ENCODE measurements at regions not wholly inside any gene's neighbourhood (a gene's known extent, or its start where the extent isn't known, plus 50 kb on each side); places are given as distances from the start of the nearest gene placed in this dataset.

DNA sequence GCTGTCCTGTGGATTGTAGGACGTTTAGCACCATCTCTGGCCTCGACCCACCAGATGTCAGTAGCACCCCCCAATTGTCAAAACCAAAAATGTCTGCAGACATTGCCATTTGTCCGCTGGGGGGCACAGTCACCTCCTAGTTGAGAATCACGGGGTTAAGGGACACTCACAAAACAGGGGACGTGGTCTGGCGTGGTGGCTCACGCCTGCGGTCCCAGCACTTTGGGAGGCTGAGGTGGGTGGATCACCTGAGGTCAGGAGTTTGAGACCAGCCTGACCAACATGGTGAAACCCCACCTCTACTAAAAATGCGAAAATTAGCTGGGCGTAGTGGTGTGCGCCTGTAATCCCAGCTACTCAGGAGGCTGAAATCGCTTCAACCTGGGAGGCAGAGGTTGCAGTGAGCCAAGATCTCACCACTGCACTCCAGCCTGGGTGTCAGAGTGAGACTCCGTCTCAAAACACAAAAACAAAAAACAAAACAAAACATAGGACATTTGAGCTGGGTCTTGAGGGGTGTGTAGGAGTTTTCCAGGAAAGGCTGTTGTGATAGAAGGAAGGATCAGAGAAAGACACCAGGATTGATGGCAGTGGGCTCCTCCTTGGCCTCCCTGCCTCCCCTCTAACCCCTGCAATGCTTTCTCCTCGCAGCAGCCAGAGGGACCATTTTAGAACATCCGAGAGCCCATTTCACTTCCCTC is 171.8 kb upstream of the GSE1 start:
- TF ChIP-seq POLR2AphosphoS5 (IDR thresholded peaks at IDR 0.05; ENCODE audit: borderline replicate concordance, low read depth, low read length) (no peak), EZH2 (IDR thresholded peaks at IDR 0.05) (no peak), FOXP2 (optimal IDR thresholded peaks at IDR 0.05; ENCODE audit: control extremely low read depth, extremely low read length, insufficient read depth) (no peak)
